Fibroblast of skin of left quadriceps (primary cell): ENCODE measurements at regions not wholly inside any gene's neighbourhood (a gene's known extent, or its start where the extent isn't known, plus 50 kb on each side); places are given as distances from the start of the nearest gene placed in this dataset.
"Not testable (repeated sequence)": the region's sequence is repeated elsewhere in the genome, so short reads cannot be mapped to it uniquely, and the experiment has no call there.

ENCODE experiments used
- DNase-seq, 2 experiments: peaks; one replicate each; pipeline ENCODE4 v3.0.0-alpha.2; 2013; ENCODE audit warnings: low read depth in 2 of 2

GRCh38 chr5:126052120-126052519 lies 371.1 kb upstream of the GRAMD2B start:
- DNase-seq, result no peak

DNA sequence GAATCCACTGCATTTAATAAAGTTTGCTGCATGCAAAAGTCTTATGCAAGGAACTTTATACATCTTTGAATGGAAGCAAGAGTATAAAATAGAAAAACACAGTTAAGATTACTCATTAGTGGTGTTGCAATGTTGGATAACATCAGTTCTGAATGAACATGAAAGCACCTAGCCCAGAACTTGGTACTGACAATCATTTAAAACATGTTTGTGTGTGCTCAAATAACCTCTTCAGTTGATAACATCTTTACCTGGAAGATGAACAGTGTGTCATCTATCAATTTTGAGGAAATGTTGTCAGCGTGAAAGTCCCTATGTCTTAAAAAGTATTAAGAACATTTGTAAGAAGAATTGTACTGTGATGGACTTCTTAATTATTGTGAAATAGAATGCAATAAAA lies 370.4 kb upstream of the GRAMD2B start:
- DNase-seq, result no peak

DNA sequence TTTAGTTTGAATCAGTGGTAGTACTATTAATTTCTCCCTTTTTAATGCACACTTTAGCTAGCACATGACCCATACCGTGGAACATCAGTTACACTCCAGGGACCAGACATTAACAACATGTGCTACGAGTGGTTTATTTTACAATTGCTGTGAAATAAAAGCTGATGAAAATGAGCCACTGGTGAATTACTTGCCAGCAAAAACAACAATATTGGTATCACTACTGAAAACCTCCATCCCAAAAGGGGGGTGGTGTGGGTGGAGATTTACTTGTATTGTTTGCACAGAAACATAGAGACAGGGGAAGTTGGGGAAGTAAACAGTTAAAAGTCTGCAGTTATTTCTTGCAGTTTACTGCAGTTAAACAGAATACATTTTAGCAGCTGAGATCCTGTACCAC lies 369.6 kb upstream of the GRAMD2B start:
- DNase-seq, result no peak

DNA sequence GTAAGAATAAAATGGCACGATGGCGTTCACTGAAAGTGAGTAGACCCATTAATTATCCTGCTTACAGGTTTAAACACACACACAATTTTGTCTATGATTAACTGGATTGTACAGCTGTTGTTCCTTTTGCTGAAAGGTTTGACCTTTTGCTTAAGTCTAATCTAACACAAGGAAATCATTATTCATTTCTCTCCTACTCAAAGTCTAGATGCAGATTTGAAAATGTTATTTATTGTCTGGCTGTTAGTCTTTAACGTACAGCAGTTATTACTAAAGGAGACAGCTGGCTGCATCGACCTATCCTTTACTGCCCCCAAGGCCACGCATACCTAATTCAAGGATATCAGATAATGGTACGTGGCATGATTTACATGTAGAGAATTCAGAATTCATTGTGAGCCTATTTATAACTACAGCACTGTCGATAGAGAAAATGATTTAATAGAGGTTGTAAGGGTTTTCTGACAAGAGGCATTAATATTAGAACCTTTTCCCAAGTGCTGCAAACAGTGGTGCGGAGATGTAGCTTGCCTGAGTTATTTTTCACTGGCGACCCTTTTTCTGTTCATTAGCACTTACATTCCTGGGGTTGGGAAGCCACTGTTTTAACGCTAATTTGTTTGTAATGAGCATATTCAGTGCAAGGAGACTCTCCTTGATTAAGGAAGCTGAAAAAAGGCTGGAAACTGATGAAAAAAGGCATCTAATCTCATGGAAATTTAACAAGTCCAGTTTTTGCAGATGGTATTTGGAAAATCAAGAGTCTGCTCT lies 368.4 kb upstream of the GRAMD2B start:
- DNase-seq, result no peak

GRCh38 chr5:126055348-126055729 lies 367.9 kb upstream of the GRAMD2B start:
- DNase-seq, result no peak

GRCh38 chr5:126056352-126056751 lies 366.9 kb upstream of the GRAMD2B start:
- DNase-seq, result no peak

DNA sequence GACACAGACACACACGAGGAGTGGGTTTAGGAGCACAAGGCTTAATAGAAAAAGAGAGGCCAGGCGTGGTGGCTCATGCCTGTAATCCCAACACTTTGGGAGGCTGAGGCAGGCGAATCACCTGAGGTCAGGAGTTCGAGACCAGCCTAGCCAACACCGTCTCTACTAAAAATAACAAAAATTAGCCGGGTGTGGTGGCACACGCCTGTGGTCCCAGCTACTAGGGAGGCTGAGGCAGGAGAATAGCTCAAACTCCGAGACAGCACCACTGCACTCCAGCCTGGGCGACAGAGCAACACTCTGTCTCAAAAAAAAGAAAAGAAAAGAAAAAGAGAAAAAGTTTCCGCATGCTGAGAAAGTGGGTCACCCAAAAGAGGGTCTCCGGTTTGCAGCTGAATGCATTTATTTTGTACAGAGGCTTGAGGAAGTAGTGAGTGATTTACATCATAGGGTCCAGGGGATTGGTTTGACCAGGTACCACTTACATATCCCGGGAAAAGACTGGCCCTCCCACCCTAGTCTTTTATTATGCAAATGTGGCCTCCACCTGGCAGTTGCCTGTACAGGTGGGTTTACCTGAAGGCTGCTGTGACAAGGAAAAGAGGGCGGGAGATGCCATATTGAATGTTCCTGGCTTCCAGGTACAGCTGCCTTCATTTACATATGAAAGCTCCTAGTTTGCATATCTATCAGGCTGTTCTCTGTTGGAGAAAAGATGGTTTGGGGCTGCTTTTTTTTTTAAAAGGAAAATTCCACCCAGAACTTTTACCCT lies 366.2 kb upstream of the GRAMD2B start:
- no peak for DNase-seq

GRCh38 chr5:126058392-126058791 lies 364.8 kb upstream of the GRAMD2B start:
- DNase-seq, result not testable (repeated sequence)

DNA sequence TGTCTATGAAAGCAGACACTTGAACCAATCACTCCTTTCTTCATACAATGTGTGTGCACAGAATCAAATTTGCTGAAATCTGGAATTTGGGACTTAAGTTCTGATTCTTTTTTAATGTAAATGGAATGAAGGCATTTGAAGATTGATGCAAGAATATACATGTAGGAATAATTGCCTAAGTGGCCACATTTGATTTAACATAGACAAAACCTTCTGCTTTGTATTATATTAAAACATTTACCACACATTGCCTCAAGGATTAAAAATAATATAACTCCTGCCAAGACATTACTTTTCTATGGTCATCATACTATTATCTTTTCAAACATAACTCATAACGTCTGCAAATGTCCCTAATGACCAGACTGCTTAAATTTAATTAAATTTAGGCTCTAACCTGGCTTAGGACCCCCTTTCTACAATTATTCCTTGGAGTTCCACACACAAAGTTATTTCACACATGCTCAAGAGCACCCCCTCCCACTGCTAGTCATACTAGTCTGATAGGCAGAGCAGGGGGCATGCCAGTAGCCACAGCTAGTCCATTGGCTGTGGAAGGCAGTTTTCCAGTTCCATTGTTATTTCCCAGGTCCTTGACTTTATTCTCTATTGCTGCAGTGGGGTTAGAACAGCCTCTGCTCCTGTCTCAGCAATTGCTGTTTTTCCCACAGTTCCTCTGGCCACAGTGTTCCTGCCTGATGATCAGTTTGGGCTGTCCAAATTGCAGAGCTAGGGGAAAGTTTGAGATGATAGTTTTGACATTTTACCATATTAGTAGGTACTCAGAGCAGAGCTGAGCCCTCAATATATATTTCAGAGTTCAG lies 360.6 kb upstream of the GRAMD2B start:
- DNase-seq, result no peak

GRCh38 chr5:126065061-126065460 lies 358.1 kb upstream of the GRAMD2B start:
- no peak for DNase-seq

- no peak for DNase-seq
These were observed 356.4 kb upstream of the GRAMD2B start for GRCh38 chr5:126066836-126067235.

DNA sequence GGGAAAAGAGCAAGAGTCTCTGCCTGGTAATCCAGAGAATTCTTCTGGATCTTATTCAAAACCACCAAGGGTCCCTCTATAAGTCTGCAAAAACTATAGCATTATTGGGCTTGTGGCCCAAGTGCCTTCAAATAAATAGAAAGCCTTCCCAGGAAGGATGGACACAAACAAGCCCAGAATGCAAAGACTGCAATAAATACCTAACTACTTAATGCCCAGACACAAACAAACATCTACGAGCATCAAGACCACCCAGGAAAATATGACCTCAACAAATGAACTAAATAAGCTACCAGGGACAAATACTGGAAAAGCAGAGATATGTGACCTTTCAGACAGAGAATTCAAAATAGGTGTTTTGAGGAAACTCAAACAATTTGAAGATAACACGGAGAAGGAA lies 355.8 kb upstream of the GRAMD2B start:
- DNase-seq, result no peak

DNA sequence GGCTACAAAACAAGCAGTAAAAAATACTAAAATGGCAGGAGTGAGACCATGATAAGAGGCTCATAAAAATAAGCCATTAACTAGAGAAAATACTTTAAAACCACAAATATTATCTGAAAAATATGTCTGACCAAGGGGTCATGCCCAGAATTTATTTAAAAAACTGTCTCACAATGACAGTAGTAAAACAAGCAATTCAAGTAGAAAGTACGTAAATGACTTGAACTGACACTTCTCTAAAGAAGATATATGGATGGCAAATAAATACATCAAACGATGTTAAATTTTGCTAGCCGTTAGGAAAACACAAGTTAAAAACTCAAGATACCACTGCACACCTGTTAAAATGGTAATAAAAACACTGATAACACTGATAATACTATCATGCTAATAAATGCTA lies 353.9 kb upstream of the GRAMD2B start:
- no peak for DNase-seq

DNA sequence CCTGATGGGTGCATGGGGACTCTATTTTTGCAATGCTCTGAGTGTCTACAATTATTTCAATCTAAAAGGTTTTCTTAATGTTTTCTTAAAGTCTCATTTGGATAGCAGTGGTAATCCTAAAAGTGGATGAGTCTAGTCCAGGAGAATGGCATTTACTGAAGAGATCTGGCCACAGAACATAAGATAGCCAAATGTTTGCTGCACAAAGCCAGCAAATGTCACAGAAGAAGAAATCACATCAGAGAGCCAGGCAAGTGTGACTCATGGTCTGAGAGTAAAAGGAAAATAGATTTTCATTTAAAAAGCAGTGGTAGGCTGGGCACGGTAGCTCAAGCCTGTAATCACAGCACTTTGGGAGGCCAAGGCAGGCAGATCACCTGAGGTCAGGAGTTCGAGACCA lies 352.7 kb upstream of the GRAMD2B start:
- DNase-seq, result no peak

GRCh38 chr5:126074538-126074937 lies 348.7 kb upstream of the GRAMD2B start:
- no peak for DNase-seq

DNA sequence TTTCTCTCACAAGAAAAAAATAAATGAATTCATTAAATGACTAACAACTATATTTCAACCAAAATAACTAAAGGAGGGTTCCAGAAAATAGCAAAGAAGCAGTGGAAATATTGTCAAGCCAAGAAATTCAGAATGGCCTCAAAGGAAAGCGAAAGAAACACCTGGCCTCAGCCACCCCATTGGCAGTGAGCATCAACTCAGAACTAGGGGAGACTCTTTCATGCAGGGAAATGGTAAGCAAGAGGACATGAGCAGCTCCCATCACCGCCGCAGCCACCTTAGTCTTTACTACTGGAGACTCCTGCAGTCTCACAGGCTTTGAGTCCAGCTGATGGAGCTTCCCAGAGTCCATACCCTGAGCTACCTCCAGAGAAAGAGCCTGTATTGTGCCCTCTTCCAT lies 343.9 kb upstream of the GRAMD2B start:
- DNase-seq, result no peak

DNA sequence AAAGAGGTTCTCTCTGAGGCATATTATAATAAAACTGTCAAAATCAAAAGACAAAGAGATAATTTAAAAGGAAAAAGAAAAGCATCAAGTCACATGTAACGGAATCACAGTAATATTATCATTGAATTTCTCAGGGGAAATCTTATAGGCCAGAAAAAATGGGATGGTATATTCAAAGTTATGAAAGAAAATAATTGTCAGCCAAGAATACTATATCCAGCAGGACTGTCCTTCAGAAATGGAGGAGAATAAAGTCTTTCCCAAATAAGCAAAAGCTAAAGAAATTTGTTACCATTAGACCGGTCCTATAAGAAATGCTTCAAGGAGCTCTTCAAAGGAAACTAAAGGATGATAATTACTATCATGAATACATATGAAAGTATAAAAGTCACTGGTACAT lies 342.0 kb upstream of the GRAMD2B start:
- DNase-seq, result no peak

DNA sequence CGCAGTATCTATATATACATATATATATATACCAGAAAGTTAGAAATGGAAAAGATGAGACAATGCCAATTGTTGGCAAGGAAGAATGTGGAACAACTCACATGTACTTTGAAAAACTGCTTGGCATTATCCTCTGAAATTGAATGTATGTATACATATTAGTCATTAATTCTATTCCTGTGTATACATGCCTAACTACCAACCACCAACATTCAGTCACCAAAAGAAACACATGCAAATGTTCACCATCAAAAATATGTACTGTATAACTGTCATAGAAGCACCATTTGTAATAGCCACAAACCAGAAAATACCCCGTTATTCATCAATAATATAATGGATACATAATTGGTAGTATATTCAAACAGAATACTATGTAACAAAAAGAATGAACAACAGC lies 330.2 kb upstream of the GRAMD2B start:
- no peak for DNase-seq

DNA sequence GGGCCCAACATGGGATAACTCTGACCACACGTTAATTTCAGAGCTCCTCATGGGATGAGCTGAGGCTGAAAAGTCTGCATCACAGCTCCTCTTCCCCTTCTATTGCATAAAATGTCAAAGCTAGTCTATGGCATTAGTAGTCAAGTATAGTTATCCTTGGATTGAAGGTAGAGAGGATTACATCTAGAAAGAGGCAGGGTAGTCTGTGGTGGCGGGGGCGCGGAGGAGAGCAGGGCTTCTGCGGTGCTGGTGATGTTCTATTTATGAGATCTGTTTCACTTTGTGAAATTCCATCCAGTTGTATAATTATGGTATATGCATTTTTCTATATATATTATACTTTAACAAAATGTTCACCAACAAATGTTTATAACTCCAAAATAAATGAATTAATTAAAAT lies 329.5 kb upstream of the GRAMD2B start:
- no peak for DNase-seq

GRCh38 chr5:126094991-126095390 lies 328.2 kb upstream of the GRAMD2B start:
- DNase-seq, result no peak

- no peak for DNase-seq
These were observed 326.7 kb upstream of the GRAMD2B start for GRCh38 chr5:126096442-126097006.

DNA sequence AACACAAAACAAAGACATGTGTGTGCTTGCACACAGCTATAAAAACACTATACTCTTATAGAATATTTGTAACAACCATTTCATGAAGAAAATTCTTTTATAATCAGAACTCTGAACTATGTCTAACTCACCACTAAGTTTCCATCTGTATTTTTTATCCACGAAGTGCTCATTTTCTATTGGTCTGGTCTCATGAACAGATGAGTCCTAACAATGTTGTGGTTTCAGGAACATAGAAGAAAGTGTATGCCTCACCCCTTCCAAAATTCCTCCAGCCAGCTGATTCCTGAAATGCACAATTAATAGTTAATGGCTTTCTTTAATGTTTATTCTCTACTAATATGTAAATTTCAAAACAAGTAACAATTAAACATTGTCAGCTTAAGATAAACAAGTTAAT lies 325.3 kb upstream of the GRAMD2B start:
- peak in 1 of 2 experiments; percentile 5 for DNase-seq
